HG02840 (cell line): ENCODE measurements at regions not wholly inside any gene's neighbourhood (a gene's known extent, or its start where the extent isn't known, plus 50 kb on each side); places are given as distances from the start of the nearest gene placed in this dataset.

Source experiments
- ATAC-seq: cut with Tn5 transposase; IDR thresholded peaks from one replicate; pipeline ENCODE4 v1.9.1; 2021; ENCODE audit warnings: mild to moderate bottlenecking, moderate library complexity, moderate number of reproducible peaks; ENCODE audit not compliant: unreplicated experiment, low FRiP score

DNA sequence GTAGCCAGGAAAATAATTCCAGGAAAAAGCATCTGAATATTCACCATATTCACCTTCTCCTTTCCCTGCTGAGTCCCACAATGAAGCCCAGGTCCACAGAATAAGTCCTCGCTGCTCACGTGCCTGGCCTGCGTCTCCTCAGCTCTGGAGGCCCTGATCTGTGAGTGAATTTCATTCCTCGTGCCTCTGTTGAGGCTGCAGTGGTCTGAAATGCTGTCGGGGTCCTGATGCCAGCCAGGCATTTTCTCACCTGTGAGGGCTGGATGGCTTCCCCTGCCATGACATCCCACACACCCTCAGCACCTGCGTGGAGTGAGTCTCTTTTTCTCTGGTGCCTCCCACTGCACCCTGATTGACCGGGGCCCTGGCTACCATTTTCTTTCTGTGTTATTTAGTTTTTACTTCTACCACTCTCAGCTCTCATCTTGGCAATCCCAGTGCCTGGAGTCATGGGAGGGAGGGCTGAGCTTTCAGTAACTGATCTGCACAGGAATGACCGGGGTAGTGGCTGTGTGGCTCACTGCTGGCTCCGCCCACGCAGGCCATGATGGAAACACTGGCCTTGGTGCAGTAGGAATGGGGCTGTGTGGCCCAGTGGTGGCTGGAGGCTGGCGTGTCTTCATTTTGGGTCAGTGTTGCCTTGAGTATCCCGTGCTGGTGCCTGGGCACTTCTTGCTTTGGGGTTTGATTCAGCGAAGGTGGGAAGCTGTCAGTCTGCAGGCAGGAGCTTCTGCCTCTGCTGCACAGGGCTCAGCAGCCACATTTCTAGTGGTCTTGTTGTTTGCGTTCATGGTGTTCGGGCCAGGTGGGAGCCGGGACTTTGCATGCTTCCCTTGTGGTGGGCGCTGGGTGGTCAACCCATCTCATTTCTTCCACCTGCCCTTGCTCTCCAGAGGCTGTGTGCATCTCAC lies 807.2 kb downstream of the TBC1D22A start:
- ATAC-seq, result no peak

DNA sequence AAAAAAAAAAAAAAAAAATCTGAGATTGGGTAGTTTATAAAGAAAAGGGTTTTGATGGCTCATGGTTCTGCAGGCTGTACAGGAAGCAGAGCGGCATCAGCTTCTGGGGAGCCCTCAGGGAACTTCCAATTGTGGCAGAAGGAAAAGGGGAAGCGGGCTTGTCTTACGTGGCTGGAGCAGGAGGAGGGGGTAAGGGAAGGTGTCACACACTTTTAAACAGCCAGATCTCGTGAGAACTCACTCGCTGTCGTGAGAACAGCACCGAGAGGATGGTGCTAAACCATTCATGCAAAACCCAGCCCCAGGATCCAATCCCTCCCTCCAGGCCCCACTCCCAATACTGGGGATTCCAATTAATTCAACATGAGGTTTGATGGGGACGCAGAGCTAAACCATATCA lies 806.2 kb downstream of the TBC1D22A start:
- no peak for ATAC-seq

DNA sequence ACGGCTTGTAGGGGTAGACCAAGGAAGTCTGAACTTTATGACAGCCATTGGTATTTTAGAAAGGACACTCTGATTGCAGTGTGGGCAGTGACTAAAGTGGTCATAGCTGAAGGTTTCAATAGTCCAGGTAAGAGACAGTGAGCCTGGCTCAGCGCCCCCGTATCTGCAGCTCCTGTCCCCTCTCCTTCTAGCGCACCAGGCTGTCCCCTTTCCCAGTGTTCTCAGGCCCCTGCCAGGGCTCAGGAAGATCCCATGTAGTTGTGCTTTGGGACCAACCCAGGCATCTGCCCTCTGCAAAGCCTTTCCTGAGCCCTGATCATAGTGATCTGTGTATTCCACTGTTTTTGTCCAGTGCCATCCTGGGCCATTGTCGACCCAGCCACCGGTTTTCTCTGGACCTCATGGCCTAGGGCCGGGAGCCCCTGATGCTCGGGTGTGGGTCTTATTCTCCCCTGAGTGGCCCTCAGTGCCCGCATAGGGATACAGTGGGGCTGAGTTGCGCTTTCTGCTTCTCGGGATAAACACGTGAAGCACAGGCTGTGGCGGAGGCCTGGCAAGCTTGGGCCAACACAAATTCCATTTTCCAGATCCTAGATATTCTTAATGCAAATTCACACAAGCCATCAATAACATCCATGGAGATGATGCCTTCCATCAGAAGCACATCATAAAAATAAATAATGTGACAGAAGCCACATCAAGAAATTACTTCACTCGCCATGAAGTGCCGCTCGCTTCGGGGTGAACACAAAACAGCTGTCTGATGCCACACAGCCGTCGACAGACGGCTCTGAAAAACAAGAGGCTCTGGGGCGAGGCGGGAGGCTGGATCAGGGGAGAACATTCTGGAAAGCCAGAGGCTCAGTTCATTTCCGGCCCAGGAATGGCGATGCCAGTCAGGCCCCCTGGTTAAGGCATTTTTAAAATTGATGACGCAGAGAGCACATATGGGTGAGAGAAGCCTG lies 805.0 kb downstream of the TBC1D22A start:
- no peak for ATAC-seq

DNA sequence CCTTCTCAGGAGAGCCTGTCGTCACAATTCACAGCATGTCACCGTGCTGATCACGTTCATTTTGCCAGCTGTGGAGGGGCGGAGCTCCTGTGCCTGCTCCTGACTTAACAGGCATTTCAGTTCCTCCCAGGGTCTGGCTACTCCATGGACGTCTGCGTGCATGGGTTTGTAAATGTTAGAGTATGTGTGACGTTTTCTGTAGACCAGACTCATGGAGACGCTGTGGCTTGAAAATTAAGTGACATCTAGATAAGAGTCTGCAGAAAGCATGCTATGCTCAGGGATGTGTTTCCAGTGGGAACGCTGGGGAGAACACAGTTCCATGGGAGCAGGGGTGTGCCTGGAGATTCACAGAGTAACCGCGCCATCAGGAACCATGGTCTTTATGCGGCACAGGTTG lies 804.0 kb downstream of the TBC1D22A start:
- no peak for ATAC-seq

DNA sequence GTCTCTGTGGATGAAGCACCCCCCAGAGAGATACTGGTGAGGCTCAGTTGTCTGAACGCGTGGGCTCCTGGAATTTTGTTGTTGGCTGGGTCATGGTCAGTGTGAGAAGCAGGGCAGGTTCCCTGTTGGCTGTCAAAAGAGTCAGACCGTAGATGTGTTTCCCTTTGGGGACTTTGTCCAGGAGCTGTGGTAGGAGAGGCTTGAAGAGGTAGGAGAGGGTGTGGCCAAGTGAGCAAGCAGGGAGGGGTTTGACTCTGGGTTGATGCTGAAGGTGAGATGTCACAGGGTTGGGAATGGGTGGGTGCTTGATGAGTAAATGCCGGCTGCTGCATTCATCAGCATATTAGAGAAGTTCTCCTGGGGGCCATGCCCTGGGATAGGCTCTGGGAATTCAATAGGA lies 803.2 kb downstream of the TBC1D22A start:
- no peak for ATAC-seq

DNA sequence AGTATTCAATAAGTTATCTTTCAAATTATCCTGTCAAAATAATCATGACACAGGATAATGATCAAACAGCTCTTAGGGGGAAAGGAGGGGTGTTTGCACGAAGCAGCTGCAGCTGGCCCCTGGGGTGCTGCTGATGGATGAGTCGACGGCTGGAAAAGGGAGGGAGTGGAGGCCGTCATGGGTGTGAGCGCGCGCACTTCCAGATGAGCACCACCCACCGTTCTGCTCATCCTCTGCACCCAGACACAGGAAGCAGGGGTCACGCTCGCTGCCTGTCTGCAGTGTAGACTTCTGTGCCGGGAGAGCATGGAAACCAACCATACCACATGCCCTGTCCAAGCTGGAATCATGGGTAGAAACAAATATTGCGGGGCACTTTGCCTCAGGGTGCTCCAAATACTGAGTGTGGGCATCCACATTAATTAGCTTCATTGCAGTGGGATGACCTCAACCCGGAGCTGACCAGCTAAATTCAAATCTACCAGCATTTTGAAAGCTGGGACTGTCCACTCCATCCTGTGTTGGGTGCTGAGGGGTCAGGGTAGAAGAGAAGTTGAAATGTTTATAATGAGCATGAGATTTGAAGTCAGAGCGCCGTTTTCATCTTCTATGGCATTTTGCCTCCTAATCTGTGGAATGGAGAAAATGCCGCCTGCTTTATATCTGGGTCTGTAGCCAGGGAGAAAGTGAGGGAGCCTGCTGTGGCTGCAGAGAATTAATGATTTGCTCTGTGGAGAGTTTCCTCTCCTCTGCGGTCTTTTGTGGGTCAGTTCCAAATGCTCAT lies 802.4 kb downstream of the TBC1D22A start:
- no peak for ATAC-seq

DNA sequence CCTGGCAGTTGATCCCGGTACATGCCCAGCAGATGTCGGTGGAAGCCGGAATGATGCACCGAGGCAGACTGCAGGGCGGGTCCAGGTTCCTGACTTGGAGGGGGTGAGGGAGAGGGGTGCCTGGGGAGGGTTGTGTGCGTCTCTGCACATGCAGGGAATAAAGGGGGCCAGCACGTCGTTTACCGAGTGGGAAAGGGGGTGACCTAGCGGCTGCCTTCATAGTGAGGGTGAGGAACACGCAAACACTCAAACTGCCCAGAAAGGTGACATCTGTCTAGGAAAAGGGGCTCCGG lies 801.7 kb downstream of the TBC1D22A start:
- no peak for ATAC-seq

DNA sequence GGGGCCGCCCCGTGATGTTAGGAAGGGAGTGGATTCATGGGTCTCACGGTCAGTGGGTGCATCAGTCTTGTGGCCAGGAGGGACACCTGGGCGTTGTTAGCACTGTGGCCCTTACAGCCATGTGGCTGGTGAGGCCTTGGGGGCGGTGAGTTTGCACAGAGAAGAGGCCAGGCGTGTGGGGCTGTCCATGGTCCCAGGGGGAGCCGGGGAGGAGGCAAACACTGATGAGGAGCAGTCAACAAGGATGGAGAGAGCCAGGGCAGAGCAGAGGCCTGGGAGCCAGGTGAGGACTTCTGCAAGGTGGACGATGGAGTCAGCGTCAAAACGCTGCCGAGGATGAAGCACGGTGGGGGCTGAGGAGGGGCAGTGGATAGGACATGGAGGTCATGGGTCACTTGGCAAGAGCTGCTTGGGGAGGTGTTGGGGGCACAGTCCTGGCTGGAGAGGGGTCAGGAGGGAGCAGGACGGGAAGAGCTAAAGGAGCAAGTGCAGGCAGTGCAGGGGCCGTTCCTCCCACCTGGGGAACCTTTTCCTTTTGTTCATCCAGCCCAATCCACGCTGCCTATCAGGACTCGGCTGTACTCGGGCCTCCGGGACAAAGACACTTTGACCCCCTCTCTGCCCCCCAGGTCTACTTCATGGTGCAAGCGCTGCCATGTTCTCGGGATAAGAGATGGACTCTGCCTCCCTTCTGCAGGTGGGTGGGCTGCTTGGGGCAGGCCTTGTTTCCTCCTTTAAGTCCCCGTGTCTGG lies 801.1 kb downstream of the TBC1D22A start:
- ATAC-seq, result no peak

DNA sequence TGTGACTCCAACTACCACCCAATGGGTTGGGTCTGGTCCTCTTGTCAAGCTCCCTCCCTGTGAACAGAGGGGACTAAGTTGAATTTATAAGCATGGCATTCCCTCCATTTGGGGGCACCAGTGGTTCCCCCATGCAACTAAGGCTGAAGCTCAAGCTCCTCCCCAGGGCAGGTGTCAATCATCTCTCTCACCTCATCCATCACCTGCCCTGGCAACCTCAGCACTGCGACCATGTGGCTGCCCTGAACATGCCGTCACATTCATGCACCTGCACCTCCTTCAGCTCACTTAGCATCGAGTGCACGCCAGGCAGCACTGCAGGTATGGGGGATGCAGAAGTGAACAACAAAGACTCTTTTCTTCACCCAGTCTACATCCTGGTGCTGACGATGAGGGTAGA lies 799.3 kb downstream of the TBC1D22A start:
- ATAC-seq, result no peak

DNA sequence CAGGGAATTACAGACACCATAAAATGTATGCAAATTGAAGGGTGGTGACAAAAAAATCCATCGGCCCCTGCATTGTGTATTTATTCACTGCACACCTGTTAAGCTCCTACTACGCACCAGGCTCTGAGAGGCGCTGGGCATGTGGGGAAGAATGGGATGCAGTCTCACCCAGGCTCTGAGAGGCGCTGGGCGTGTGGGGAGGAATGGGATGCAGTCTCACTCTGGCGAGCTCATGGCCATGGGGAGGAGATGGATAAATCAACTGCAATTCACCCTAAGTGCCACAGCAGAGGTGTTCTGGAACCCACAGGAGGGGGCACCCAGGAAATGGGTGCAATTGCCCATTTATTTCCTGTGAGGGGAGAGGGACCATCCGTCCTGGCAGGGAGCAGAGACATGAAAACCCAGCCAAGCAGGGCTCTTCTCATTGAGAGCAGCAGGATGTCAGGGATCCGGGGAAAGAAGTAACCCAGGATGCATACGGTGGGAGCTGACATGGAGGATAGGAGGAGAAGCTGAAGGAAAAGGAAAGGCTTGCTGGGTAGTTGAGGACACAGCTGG lies 798.7 kb downstream of the TBC1D22A start:
- ATAC-seq, result no peak

DNA sequence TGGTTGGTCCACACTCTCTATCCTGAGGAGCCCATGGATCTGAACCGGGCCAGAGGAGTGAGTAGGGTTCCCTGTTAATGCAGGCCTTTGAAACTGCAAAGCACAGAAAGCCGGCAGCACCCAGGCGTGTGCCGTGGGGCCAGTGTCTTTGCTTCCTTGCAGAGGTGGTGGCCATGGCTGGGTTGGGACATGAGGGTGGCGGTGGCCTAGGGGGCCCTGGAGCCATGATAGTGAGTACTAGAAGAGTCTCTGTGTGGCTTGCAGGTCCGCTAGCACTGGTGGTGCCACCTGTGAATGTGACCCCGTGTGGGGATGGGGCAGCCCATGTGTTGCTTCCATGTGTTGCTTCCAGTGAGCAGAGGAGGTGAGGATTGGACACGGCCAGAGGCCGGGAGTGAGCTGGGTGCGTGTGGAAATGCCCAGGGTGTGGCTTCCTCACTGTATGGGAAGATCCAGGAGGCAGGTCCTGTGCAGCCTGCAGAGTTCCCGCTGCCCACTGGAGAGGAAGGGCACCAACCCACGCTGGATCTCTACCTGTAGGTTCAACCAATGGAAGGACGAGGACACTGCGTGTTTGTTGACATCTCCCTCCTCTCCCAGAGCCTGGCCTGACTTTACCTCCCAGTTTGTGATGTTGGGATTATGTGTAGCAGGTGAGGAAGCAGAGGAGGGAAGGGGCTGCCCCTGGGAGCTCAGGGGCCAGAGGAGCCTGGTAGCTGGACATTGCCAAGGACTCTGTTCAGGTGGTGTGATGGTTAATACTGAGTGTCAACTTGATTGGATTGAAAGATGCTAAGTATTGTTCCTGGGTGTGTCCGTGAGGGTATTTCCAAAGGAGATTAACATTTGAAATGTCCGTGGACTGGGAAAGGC lies 796.6 kb downstream of the TBC1D22A start:
- ATAC-seq, result no peak

DNA sequence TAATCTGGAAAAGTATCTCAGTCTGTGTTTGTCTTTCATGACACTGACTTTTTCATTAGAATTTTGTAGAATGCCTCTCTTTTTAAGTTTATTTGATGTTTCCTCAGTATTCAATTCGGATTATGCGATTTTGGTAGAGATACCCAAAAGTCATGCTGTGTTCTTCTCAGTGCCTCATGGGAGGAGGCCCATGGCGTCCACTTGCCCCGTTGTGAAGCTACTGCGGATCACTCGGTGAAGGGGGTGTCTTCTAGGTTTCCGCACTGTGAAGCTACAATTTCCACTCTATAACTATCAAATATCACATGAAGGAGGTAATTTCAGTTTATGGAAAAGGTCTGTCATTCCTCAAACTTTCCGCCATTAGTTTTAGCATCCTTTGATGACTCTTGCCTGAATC lies 794.0 kb downstream of the TBC1D22A start:
- no peak for ATAC-seq

DNA sequence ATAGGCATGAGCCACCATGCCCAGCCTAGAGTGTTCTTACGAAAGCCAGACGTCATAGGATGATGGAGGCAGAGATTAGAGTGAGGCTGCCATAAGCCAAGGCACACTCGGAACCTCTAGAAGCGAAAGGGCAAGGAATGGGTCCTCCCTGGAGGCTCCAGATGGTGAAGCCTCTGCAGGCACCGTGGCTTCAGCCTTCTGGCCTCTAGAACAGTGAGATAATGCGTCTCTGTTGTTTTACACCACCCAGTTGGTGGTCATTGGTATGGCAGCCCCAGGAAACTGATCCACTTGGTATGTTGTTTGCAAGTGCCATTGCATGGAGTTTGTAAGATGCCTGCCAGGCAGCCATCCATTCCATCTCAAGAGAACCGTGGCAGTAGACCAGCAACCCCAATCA lies 791.0 kb downstream of the TBC1D22A start:
- ATAC-seq, result no peak

DNA sequence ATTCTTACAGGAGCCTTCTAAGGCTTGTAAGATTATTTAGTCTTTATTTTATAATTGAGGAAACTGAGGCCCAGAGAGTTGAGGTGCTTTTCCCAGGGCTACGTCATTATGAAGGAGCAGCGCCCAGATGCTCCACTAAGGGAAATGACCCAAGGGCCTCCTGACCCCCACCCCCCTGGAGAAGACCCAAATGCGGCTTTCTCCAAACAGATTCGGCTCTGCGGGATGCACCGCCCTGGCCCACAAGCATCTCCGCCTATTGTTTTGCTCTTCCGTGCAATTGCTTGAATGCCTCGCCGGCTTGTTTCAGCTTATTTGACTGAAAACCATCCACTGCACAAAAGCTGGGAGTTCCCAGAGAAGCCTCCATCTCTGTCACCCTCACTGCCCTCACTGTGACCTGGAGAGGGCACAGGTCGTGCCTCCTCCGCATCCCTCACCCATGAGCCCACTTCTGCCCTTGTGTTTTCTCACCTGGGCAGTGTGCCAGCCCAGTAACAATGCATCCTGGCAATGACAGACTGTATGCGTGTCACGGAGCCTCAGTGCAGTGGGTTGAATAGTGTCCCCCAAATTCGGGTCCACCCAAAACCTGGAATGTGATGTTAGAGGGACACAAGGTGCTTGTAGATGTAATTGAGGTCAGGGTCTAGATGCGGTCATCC lies 790.2 kb downstream of the TBC1D22A start:
- no peak for ATAC-seq

DNA sequence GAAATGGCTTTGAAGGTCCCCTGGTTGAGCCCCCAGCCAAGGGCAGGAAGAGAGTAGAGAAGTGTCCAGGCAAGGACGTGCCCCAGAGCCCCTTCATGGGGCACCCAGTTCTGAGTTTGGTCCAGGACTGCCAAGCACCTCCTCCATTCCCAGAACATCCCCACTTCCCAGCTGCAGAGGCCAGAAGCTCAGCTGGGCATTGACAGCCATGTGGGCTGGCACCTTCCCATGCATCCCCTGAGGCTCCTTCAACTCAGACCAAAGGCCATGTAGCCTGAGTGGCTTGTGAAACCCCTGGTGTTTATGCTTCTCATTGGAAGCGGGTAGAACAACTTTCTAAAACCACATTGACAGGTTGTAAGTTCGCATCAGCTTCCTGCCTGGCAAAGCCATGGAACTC lies 789.6 kb downstream of the TBC1D22A start:
- ATAC-seq, result no peak

DNA sequence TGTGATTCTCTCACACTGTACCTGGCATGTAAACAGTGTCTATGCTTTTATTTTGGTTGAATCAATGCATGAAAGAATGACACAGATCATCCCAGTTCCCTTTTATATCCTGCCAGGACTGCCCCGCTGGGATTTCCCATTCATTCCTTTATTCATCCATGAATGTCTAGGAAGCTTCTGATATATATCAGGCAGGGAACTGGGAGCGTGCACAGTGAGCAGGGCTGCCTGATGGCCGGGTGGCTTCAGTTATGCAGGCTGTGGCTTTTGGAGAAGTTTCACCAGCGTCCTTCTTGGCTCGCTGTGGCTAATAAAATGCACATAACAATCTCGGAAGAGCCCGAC lies 789.0 kb downstream of the TBC1D22A start:
- ATAC-seq, result no peak

DNA sequence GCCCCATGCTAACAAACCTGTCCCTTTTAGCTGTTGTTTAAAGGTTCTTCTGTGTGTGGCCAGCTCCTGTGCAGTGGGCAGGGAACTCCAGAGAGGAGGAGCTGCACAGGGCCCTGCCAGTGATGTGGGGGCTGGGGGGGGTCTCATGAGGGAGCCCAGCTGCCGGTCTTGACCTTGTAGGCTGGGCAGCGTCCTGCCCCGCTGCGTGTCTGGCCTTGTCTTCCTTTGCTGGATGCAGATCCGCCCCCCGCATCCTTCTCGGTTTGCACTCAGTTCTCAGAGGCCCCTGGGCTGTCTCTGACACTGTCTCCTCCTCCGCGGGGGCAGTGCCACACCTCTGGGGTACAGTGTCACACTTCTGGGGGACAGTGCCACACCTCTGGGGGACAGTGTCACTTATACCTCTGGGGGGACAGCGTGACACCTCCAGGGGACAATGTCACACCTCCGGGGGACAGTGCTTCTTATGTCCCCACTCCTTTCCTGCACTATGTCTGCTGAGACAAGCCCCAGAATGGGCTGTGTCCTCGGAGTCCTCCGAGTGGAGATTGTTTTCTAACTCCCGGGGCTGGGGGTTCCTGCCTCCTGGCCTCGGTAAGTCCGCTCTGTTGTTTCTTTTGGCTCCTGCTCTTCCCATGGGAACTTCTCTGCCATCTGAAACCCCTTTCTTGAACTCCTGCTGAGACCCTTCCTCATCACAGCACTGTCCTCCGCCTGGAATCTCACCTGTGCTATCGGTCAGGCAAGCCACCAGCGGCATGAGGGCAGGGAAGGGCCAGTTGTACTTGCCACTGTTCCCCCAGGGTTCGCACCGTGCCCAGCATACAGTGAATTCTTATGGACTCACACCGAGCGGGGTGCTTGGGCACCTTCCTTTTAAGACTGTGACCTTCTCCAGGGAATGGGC lies 788.3 kb downstream of the TBC1D22A start:
- ATAC-seq, result no peak
